Effector memory CD4-positive, alpha-beta T cell (primary cell): ENCODE measurements at regions not wholly inside any gene's neighbourhood (a gene's known extent, or its start where the extent isn't known, plus 50 kb on each side); places are given as distances from the start of the nearest gene placed in this dataset.

Experiments
- DNase-seq, 3 donors: peaks; one replicate each; pipeline ENCODE4 v3.0.0-alpha.2; 2020
- H3K27ac ChIP-seq: 2 replicates; pipeline ENCODE4 v1.7.0; 2013; ENCODE audit warnings: mild to moderate bottlenecking, low read length, moderate library complexity; ENCODE audit not compliant: insufficient read depth, poor library complexity, severe bottlenecking
- H3K27me3 ChIP-seq: replicated peaks from 2 replicates; pipeline ENCODE4 v1.7.0; 2013; ENCODE audit warnings: mild to moderate bottlenecking, low read length; ENCODE audit not compliant: insufficient read depth, control insufficient read depth, poor library complexity, severe bottlenecking
- H3K36me3 ChIP-seq: 2 replicates; pipeline ENCODE4 v1.7.0; 2013; ENCODE audit warnings: mild to moderate bottlenecking, low read length, moderate library complexity; ENCODE audit not compliant: control insufficient read depth, insufficient read depth
- H3K4me1 ChIP-seq: 2 replicates; pipeline ENCODE4 v1.7.0; 2013; ENCODE audit warnings: low read length, mild to moderate bottlenecking; ENCODE audit not compliant: control insufficient read depth, insufficient read depth, poor library complexity, severe bottlenecking
- H3K4me3 ChIP-seq: 2 replicates; pipeline ENCODE4 v1.7.0; 2013; ENCODE audit warnings: low read length, low read depth, mild to moderate bottlenecking; ENCODE audit not compliant: insufficient read depth, poor library complexity, severe bottlenecking
- H3K9me3 ChIP-seq: 2 replicates; pipeline ENCODE4 v1.7.0; 2013; ENCODE audit warnings: mild to moderate bottlenecking, low read length, moderate library complexity; ENCODE audit not compliant: control insufficient read depth

GRCh38 chr7:3201306-3201705 is 99.7 kb upstream of the SDK1 start:
- H3K9me3 ChIP-seq, result no peaks in the 10 kb centered on the region
- DNase-seq, result no peak
- H3K27me3 ChIP-seq, result no peaks in the 10 kb centered on the region
- no peaks in the 10 kb centered on the region for H3K36me3 ChIP-seq
- H3K27ac ChIP-seq, result no peak overlapping the region
- H3K4me3 ChIP-seq, result no peak overlapping the region
- no peaks in the 10 kb centered on the region for H3K4me1 ChIP-seq

DNA sequence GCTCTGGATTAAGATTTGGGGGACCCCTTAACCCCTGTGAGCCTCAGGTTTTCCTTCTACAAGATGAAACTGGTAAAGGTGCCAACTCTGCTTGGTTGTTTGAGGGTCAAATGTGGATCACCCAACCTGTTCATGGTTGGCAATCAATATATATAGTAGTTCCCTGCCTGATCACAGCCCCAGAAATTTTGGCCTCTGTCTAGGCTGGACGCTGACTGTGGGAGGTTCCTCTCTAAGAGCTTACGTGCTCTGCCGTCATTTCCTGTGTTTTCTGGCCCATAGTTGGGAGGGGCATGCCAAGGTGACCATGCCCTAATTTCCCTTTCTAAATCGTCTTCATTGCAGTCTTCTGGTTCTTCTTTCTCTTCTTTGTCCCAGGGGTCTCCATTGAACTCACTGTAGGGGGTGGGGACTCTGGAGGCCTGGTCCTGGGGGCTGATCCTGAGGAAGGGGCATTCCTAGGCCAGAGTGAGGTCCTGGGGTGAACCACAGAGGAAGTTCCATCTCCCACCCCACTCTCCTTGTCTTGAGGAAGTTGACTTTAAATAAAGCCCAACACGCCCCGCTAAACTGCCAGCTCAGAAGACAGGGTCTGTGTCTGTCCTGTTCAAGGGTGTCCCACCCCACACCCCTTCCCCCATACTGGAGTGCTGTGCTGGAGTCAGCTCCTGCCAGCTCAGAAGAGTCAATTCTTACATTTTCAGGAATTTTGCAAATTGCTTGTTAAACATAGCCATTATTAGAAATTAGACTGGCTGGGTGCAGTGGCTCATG is 98.9 kb upstream of the SDK1 start:
- H3K27me3 ChIP-seq, result no peaks in the 10 kb centered on the region
- H3K4me1 ChIP-seq, result no peaks in the 10 kb centered on the region
- no peak overlapping the region for H3K27ac ChIP-seq
- H3K4me3 ChIP-seq, result no peak overlapping the region
- no peak for DNase-seq
- H3K9me3 ChIP-seq, result no peaks in the 10 kb centered on the region
- H3K36me3 ChIP-seq, result no peaks in the 10 kb centered on the region

DNA sequence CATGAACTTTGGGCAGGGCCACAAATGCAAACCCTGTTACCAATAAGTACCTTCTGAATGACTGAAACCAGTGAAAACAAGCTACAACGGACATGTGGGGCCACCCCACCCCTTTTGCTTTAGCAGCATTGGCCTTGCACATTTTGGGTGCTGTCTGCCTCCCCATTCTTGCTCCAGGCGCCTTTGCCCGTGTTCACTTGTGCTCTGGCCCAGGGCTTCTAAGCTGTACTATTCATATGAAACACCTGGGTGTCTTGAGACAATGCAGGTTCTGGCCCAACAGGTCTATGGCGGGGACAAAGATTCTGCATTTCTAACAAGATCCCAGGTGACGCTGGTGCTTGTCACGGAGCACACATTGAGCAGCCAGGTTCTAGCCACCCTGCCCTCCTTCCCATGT is 96.5 kb upstream of the SDK1 start:
- H3K9me3 ChIP-seq, result no peaks in the 10 kb centered on the region
- no peaks in the 10 kb centered on the region for H3K4me1 ChIP-seq
- no peak overlapping the region for H3K27ac ChIP-seq
- no peaks in the 10 kb centered on the region for H3K27me3 ChIP-seq
- H3K36me3 ChIP-seq, result no peaks in the 10 kb centered on the region
- H3K4me3 ChIP-seq, result no peak overlapping the region
- DNase-seq, result no peak

GRCh38 chr7:3206101-3206500 is 95.0 kb upstream of the SDK1 start:
- no peak overlapping the region for H3K4me3 ChIP-seq
- DNase-seq, result no peak
- H3K27ac ChIP-seq, result no peak overlapping the region
- H3K9me3 ChIP-seq, result no peaks in the 10 kb centered on the region
- H3K36me3 ChIP-seq, result no peaks in the 10 kb centered on the region
- H3K27me3 ChIP-seq, result no peaks in the 10 kb centered on the region
- H3K4me1 ChIP-seq, result no peaks in the 10 kb centered on the region

- H3K9me3 ChIP-seq, result no peaks in the 10 kb centered on the region
- H3K36me3 ChIP-seq, result no peaks in the 10 kb centered on the region
- no peak overlapping the region for H3K27ac ChIP-seq
- no peak overlapping the region for H3K4me3 ChIP-seq
- no peaks in the 10 kb centered on the region for H3K4me1 ChIP-seq
- no peaks in the 10 kb centered on the region for H3K27me3 ChIP-seq
- no peak for DNase-seq
Measured at GRCh38 chr7:3206771-3207191, 94.3 kb upstream of the SDK1 start.

DNA sequence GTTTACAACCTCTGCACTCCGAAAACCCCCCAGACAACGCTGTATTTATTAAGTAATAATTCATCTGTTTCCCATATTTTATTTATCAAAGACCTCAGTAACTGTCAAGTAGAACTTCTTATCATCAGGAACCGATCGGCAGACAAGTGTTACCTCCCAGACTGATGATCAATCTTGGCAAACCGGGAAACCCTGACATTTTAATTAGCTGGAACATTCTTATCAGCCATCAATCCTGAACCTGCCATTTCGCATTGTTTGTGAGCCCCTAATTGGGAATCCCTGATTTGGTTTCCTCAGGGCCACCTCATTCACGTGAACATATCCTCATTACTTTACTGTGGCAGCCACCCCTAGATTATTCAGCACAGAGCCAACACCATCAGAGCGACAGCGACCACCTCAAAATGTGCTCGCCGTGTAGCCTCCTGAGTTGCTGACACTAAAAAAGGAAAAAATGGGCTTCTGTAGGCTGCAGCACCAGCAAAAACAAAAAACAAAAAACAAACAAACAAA is 93.6 kb upstream of the SDK1 start:
- H3K9me3 ChIP-seq, result no peaks in the 10 kb centered on the region
- H3K27ac ChIP-seq, result no peak overlapping the region
- H3K36me3 ChIP-seq, result no peaks in the 10 kb centered on the region
- no peaks in the 10 kb centered on the region for H3K4me1 ChIP-seq
- DNase-seq, result no peak
- no peaks in the 10 kb centered on the region for H3K27me3 ChIP-seq
- no peak overlapping the region for H3K4me3 ChIP-seq

DNA sequence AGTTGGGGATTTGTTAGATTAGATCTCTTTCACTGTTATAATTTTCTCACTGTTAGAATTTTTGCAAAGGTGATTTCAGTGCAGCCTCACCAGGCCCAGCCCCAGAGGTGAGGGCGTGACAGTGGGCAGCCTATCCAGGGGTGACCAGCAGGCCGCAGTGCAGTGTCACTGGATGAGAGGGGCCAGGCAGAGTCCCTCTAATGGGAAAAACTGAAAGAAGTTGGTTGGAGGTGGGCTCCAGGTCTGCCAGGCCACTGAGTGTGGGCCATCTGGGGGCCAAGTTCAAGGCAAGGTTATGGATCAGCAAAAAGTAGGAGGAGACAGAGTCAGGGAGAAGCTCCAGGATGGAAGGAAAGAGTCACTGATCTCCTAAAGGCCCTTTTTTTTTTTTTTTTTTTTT is 90.5 kb upstream of the SDK1 start:
- Histone ChIP-seq H3K4me3 (no peak overlapping the region), H3K27me3 (no peaks in the 10 kb centered on the region), H3K4me1 (no peaks in the 10 kb centered on the region), H3K36me3 (no peaks in the 10 kb centered on the region), H3K27ac (no peak overlapping the region), H3K9me3 (no peaks in the 10 kb centered on the region)
- DNase-seq, result no peak

GRCh38 chr7:3214090-3214413 is 87.0 kb upstream of the SDK1 start:
- no peaks in the 10 kb centered on the region for H3K36me3 ChIP-seq
- H3K27ac ChIP-seq, result no peak overlapping the region
- no peaks in the 10 kb centered on the region for H3K4me1 ChIP-seq
- DNase-seq, result no peak
- no peaks in the 10 kb centered on the region for H3K9me3 ChIP-seq
- no peak overlapping the region for H3K4me3 ChIP-seq
- peaks cover 3% of the 10 kb centered on the region for H3K27me3 ChIP-seq

GRCh38 chr7:3215624-3216585 is 85.1 kb upstream of the SDK1 start:
- DNase-seq, result no peak
- H3K27me3 ChIP-seq, result peaks cover 3% of the 10 kb centered on the region

DNA sequence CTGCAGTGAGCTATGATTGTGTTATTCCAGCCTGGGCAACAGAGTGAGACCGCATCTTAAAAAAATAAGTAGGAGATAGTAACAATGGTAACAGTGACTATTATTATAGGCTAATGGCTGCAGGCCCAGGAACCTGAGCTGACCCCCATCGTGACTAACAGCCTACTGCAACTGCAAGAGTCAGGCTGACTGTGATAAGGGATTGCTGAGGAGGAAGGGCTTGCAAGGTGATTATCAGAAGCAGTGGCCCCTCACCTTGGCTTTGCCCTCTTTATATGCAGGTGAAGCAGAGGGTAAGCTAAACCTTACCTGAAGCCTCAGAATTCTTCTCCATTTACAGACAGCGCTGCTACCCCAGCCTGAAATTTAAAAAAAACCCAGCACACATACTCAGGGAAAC is 83.9 kb upstream of the SDK1 start:
- Histone ChIP-seq H3K4me1 (no peaks in the 10 kb centered on the region), H3K27me3 (peaks cover 3% of the 10 kb centered on the region), H3K27ac (no peak overlapping the region), H3K9me3 (no peaks in the 10 kb centered on the region), H3K4me3 (no peak overlapping the region), H3K36me3 (no peaks in the 10 kb centered on the region)
- no peak for DNase-seq

More at GRCh38 chr7:3215624-3216585, 85.1 kb upstream of the SDK1 start:
- H3K36me3 ChIP-seq, result no peaks in the 10 kb centered on the region
- no peaks in the 10 kb centered on the region for H3K9me3 ChIP-seq
- H3K4me3 ChIP-seq, result no peak overlapping the region
- no peaks in the 10 kb centered on the region for H3K4me1 ChIP-seq
- H3K27ac ChIP-seq, result no peak overlapping the region
